NCI-H226 (cell line): ENCODE measurements at regions not wholly inside any gene's neighbourhood (a gene's known extent, or its start where the extent isn't known, plus 50 kb on each side); places are given as distances from the start of the nearest gene placed in this dataset.

Source experiments
- DNase-seq: peaks from one replicate; pipeline ENCODE4 v3.0.0-alpha.2; 2015

- peak; percentile 83 for DNase-seq
These were observed 633.0 kb upstream of the FAM241A start for GRCh38 chr4:111512081-111512783.

DNA sequence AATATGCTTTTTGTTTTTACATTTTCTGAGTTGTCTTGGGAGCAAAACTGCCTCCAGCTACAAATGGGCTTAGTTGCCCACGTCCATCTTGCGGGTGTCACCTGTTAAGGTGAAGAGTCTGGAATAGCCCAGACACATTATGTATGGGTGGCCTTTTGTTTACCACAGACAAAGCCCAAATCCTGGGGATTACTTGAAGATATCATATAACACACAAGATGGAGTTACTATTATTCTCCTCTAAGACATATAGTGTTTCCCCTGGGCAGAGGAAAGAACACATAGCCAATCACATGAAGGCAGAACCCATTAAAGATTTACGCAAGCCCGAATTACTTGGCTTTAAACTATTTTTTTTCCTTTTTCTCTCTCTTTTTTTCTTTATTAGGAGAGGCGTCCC lies 625.6 kb upstream of the FAM241A start:
- DNase-seq, result no peak

DNA sequence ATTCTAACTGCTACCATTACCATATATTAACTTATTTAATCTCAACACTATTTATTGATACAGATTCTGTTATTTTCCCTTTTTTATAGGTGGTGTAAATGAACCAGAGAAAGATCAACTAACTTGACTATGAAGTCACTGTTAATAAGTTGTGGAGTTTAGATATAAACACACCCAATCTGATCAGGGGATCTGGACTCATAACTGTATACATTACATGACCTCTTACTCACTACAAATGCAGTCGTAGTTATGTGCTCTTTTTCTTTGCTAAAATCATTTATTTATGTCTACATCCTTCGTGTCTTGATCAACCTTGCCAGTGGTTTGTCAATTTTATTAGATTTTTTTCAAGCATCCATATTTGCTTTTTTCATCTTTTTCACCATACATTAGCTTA lies 614.8 kb upstream of the FAM241A start:
- DNase-seq, result no peak

DNA sequence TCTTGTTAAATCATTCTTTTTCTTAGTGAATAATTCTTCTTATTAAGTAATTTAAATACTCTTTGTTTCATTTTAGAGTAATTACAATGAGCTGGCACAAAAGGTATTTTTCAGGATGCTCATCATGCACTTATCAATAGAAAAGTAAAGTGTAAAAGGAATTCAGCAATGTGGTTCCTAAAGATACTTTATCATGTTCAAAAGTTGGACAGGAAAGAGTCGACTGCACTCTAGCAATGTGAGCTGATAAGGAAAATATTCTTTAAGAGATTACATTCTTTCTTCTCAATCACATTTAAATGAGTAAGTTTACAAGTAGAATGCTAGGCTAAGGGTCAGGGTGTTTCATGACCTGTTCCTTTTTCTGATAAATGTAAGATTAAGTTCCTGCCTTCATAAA lies 609.5 kb upstream of the FAM241A start:
- DNase-seq, result peak; percentile 66

- no peak for DNase-seq
These were observed 608.1 kb upstream of the FAM241A start for GRCh38 chr4:111537165-111537564.

DNA sequence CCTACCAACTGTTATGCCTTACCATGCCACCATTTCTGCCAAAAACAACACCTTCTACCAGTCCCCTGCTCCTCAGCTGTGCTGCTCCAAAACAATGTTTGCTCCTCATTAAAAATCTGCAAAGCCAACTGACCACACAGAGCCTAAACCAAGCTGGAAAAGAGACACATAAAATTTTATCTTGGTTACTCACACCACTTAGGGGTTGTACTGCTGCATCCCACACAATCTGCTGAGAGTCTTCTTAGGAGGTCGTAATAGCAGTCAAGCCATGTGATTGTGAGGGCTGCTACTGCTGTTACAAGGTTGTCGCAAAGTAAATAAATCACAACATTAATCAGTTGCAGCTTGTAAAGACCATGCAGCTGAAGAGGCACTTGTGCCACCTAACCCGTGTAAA lies 607.4 kb upstream of the FAM241A start:
- DNase-seq, result peak; percentile 74

DNA sequence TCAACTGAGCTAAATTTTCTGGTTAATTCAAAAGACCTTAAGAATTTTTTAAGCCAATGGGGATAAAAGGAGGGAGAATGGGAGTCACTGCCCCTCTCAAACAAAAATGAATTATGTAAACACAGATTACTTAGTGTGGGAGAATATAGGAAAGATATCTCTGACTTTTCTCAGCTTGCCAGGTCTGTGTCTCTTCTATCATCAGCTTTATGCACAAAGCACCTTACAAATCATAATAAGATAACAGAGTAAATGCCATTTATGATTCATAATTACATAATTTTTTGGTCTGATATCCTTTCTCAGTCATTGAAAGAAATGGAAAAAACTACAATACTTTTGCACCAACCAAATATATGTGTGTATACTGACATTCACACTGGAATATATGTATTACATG lies 604.6 kb upstream of the FAM241A start:
- DNase-seq, result peak; percentile 67

GRCh38 chr4:111542056-111542455 lies 603.2 kb upstream of the FAM241A start:
- no peak for DNase-seq

GRCh38 chr4:111546881-111547280 lies 598.4 kb upstream of the FAM241A start:
- no peak for DNase-seq

GRCh38 chr4:111556141-111556781 lies 589.0 kb upstream of the FAM241A start:
- DNase-seq, result no peak

DNA sequence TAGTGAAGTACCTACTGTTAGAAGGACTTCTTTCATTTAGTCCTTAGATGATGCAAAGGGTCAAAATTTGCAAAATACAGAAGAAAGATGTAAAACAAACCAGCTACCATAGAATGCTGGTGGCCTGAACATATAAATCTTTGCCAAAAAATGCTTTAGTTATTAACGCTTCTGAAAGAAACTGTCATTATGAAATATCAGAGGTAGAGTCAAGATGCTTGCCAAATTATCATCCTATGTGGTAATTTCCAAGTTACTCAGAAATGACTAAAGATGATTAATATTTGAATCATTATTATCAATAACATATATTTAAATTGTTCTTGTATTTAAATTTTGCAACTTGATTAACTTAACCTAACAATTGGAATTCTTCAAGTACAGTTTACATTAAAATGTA lies 588.4 kb upstream of the FAM241A start:
- DNase-seq, result no peak

DNA sequence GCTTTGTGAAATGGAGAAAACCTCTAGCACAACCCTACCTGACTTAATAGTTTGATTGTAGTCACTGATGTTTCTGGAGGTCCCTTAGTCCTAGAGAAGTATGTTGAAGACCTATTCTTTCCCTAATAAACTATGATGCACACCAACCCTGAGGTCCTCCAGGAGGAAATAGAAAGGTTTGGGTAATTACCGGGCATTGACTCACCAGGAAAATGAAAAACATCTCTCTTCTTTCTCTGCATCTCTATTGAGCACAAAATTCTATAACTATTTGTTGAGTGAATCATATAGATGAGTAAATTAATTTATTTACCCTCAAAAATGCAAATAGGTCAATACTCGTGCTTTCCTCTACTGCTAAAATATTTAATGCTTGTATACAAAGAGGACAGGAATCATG lies 582.4 kb upstream of the FAM241A start:
- DNase-seq, result no peak

DNA sequence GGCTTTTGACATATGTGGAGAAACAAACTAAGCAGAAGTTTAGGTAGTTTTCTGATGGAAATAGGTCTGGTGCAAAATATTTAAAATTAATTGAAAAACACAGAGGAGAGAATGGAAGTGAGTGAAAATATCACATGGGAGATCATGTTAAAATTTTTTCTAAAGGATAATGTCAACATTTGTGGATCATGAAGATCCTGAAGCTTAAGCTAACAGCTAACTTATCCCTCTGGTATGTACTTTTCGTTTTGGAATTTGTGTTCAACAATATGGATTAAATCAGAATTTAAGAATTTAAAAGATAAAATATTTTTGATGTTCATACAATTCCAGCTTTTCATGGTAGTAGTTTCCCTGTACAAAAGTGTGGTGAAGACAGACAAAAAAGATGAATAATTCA lies 572.8 kb upstream of the FAM241A start:
- no peak for DNase-seq

- no peak for DNase-seq
These were observed 571.9 kb upstream of the FAM241A start for GRCh38 chr4:111573386-111573785.

GRCh38 chr4:111579767-111580166 lies 565.5 kb upstream of the FAM241A start:
- DNase-seq, result no peak

DNA sequence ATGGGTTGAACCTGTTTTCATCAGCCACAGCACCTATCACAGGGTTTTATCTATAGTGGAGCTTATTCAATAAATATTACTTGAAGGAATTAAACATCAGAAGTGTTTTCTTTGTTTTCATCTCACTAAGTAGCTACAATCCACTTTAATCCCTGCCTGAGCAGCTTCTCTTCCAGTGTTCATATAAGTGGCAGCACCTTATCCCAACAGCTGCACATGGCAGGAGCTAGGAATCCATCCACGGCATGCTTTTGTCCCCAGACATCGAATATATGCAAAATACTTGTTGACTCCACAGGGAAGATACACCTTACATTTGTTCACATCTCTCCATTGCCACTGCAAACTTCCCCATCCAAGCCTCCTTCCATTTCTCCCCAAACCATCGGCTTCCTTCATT lies 549.8 kb upstream of the FAM241A start:
- DNase-seq, result no peak

DNA sequence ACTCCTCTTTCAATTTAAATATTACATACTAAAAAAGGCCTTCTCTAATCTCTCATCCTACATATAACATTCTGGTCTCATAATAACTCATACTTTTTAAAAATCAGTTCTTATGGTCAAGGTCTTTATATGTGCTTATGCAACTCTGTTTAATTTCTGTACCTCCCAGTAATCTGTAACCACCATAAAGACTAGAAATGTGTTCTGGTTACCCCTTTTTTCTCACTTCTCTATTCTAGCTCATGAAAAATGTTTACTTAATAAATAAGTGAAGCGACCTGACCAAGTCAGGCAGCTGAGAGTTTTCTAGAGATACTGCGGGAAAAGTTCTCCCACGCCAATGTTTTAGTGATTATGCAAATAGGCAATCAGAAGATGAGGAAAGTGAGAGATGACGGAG lies 548.8 kb upstream of the FAM241A start:
- DNase-seq, result no peak

- DNase-seq, result no peak
These were observed 543.6 kb upstream of the FAM241A start for GRCh38 chr4:111601671-111602070.

- no peak for DNase-seq
These were observed 542.4 kb upstream of the FAM241A start for GRCh38 chr4:111602848-111603247.

DNA sequence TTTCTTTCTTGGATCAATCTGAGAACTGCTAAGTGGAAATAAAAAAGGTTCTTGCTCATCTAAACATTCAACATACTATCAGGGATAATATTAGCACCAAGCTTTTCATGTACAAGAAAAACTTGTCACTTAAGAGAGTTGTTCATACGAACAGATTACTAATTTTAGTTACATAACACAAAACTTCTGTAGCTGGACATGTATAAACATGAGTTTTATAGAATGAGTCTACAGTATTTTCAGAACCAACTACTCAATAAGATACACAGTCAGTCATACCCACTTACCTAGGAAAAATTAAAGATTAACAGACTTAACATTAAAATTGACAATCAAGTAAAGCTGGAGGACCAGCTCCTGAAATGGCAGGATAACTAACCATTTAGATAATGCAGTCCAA lies 540.1 kb upstream of the FAM241A start:
- DNase-seq, result no peak

DNA sequence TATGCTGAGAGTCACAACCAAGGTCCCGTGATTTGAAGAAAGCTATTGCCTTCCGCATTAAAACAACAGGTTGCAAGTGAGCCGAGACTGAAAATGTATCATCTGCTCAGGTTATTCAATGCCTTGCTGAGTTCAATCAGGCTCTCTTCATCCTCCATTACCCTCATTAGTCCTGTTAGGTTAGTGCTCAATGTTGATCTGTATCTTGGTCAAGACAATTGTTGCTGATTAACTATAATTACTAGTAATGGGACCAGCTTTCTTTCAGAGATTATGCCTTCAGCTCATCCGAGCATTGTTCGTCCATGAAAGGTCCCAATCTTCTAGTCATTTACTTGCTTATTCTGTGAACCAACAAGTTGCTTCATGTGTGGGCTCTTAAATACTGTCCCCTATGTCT lies 534.6 kb upstream of the FAM241A start:
- no peak for DNase-seq

DNA sequence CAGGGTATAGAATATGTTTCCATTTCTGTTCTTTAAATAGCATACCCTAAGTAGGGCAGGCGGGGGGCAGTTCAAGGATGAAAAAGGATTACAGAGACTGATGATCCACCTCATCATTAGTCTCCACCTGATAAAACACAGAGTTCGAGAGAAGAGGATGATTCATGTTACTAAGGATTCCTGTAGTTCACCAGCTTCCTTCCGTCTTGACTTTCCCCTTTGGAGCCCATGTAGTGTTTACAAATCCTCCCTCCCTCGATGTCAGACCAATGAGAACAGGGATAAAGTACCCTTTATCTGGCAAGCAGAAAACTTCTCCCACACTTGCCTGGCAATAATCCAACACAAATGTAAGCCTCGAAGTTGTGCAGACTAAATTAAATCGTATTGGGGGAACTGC lies 526.3 kb upstream of the FAM241A start:
- peak; percentile 76 for DNase-seq

GRCh38 chr4:111628437-111628836 lies 516.8 kb upstream of the FAM241A start:
- no peak for DNase-seq

- peak; percentile 11 for DNase-seq
These were observed 514.5 kb upstream of the FAM241A start for GRCh38 chr4:111630705-111631104.
